GM18517 (cell line): ENCODE measurements at regions not wholly inside any gene's neighbourhood (a gene's known extent, or its start where the extent isn't known, plus 50 kb on each side); places are given as distances from the start of the nearest gene placed in this dataset.
"Not testable (repeated sequence)": the region's sequence is repeated elsewhere in the genome, so short reads cannot be mapped to it uniquely, and the experiment has no call there.

Source experiments
- ATAC-seq: cut with Tn5 transposase; IDR thresholded peaks from one replicate; pipeline ENCODE4 v1.9.1; 2021; ENCODE audit warnings: mild to moderate bottlenecking, moderate library complexity; ENCODE audit not compliant: unreplicated experiment

GRCh38 chr6:148021699-148022098 is 320.9 kb upstream of the SASH1 start:
- ATAC-seq: no peak

GRCh38 chr6:148022279-148022678 is 320.4 kb upstream of the SASH1 start:
- not testable (repeated sequence) for ATAC-seq

GRCh38 chr6:148027201-148027600 is 315.4 kb upstream of the SASH1 start:
- ATAC-seq: no peak

GRCh38 chr6:148035806-148036390 is 306.7 kb upstream of the SASH1 start:
- ATAC-seq: no peak

- no peak for ATAC-seq
These were observed 305.1 kb upstream of the SASH1 start for GRCh38 chr6:148037496-148037895.

- no peak for ATAC-seq
These were observed 301.1 kb upstream of the SASH1 start for GRCh38 chr6:148041546-148041945.

GRCh38 chr6:148042536-148042935 is 300.1 kb upstream of the SASH1 start:
- no peak for ATAC-seq

GRCh38 chr6:148044261-148044751 is 298.3 kb upstream of the SASH1 start:
- no peak for ATAC-seq

GRCh38 chr6:148044921-148045320 is 297.7 kb upstream of the SASH1 start:
- ATAC-seq: no peak

GRCh38 chr6:148053209-148053608 is 289.4 kb upstream of the SASH1 start:
- no peak for ATAC-seq

GRCh38 chr6:148053796-148054195 is 288.8 kb upstream of the SASH1 start:
- no peak for ATAC-seq

- no peak for ATAC-seq
These were observed 288.4 kb upstream of the SASH1 start for GRCh38 chr6:148054219-148054618.

GRCh38 chr6:148055419-148055818 is 287.2 kb upstream of the SASH1 start:
- ATAC-seq: no peak

- ATAC-seq: no peak
These were observed 282.8 kb upstream of the SASH1 start for GRCh38 chr6:148059869-148060268.

GRCh38 chr6:148064406-148065134 is 278.1 kb upstream of the SASH1 start:
- no peak for ATAC-seq

GRCh38 chr6:148068437-148069061 is 274.1 kb upstream of the SASH1 start:
- ATAC-seq: no peak

- no peak for ATAC-seq
These were observed 273.4 kb upstream of the SASH1 start for GRCh38 chr6:148069256-148069655.

- ATAC-seq: no peak
These were observed 268.3 kb upstream of the SASH1 start for GRCh38 chr6:148074291-148074690.

- peak; percentile 74 for ATAC-seq
These were observed 267.9 kb upstream of the SASH1 start for GRCh38 chr6:148074738-148075137.

- ATAC-seq: no peak
These were observed 267.3 kb upstream of the SASH1 start for GRCh38 chr6:148075352-148075751.

- ATAC-seq: no peak
These were observed 266.6 kb upstream of the SASH1 start for GRCh38 chr6:148076051-148076450.

- ATAC-seq: no peak
These were observed 262.3 kb upstream of the SASH1 start for GRCh38 chr6:148080315-148080714.
